ENCODE measurements at regions not wholly inside any gene's neighbourhood (a gene's known extent, or its start where the extent isn't known, plus 50 kb on each side); places are given as distances from the start of the nearest gene placed in this dataset.

GRCh38 chr7:49660170-49660783 is 113.2 kb upstream of the VWC2 start:
- TF ChIP-seq CTCF (IDR thresholded peaks at IDR 0.05) (no peak), POLR2A (IDR thresholded peaks at IDR 0.05) (no peak), EP300 (IDR thresholded peaks at IDR 0.05) (no peak)
